ENCODE measurements at regions not wholly inside any gene's neighbourhood (a gene's known extent, or its start where the extent isn't known, plus 50 kb on each side); places are given as distances from the start of the nearest gene placed in this dataset.

GRCh38 chr13:22175241-22175640 lies 504.4 kb downstream of the FGF9 start:
- TF ChIP-seq CTCF (conservative IDR thresholded peaks at IDR 0.05) (no peak), EZH2 (IDR thresholded peaks at IDR 0.05; ENCODE audit: low read depth) (no peak)
